Common myeloid progenitor, CD34-positive (primary cell): ENCODE measurements at regions not wholly inside any gene's neighbourhood (a gene's known extent, or its start where the extent isn't known, plus 50 kb on each side); places are given as distances from the start of the nearest gene placed in this dataset.

Experiments
- CTCF ChIA-PET: fragments of 350-600 bp; sonication (Branson Sonifier 250); formaldehyde crosslinking; loops from one replicate; lab custom pipeline; 2021; ENCODE audit warnings: antibody characterized with exemption; lab: Charles Lee
- POLR2A ChIA-PET: fragments of 350-600 bp; sonication (Branson Sonifier 250); formaldehyde crosslinking; loops from one replicate; lab custom pipeline; 2021; ENCODE audit warnings: antibody characterized with exemption; lab: Charles Lee
- DNase-seq, 3 donors: peaks; one replicate each; pipeline versions ENCODE4 v3.0.0 to v3.0.0-alpha.2; 2013
- H3K27ac ChIP-seq, 2 experiments: 1 replicate in 1 of 2; 2 replicates in 1 of 2; pipeline ENCODE4 v1.7.0; 2013; ENCODE audit warnings: inconsistent platforms in 2 of 2, low read length in 2 of 2, mild to moderate bottlenecking in 2 of 2, low read depth in 1 of 2, moderate library complexity in 1 of 2; ENCODE audit not compliant: severe bottlenecking in 2 of 2, insufficient read depth in 1 of 2, poor library complexity in 1 of 2
- H3K27me3 ChIP-seq, 5 experiments: replicated peaks in 2 of 5; 1 replicate in 3 of 5; 2 replicates in 2 of 5; pipeline versions ENCODE4 v1.6.1 to v1.7.0; 2013; ENCODE audit warnings: low read length in 4 of 5, mild to moderate bottlenecking in 2 of 5, moderate library complexity in 2 of 5, inconsistent platforms in 1 of 5; ENCODE audit not compliant: insufficient read depth in 5 of 5, control insufficient read depth in 4 of 5
- H3K36me3 ChIP-seq, 4 experiments: 1 replicate in 2 of 4; 2 replicates in 2 of 4; pipeline versions ENCODE4 v1.6.1 to v1.7.0; 2013; ENCODE audit warnings: low read length in 3 of 4, control low read depth in 1 of 4, mild to moderate bottlenecking in 1 of 4; ENCODE audit not compliant: control insufficient read depth in 4 of 4, insufficient read depth in 4 of 4
- H3K4me1 ChIP-seq, 4 experiments: 1 replicate in 3 of 4; 2 replicates in 1 of 4; pipeline versions ENCODE4 v1.6.1 to v1.7.1; 2013; ENCODE audit warnings: low read length in 3 of 4, mild to moderate bottlenecking in 3 of 4, control low read depth in 1 of 4, inconsistent platforms in 1 of 4, moderate library complexity in 1 of 4; ENCODE audit not compliant: control insufficient read depth in 4 of 4, insufficient read depth in 4 of 4; ENCODE audit errors: control extremely low read depth in 1 of 4
- H3K4me3 ChIP-seq, 7 experiments: 1 replicate in 4 of 7; 2 replicates in 3 of 7; pipeline versions ENCODE4 v1.5.1 to v1.7.0; 2013; ENCODE audit warnings: mild to moderate bottlenecking in 7 of 7, low read length in 6 of 7, moderate library complexity in 6 of 7, inconsistent platforms in 2 of 7, low read depth in 2 of 7, control low read depth in 1 of 7; ENCODE audit not compliant: insufficient read depth in 4 of 7, control insufficient read depth in 1 of 7; ENCODE audit errors: extremely low read depth in 1 of 7
- H3K9me3 ChIP-seq, 5 experiments: 1 replicate in 4 of 5; 2 replicates in 1 of 5; pipeline versions ENCODE4 v1.6.1 to v1.7.1; 2013; ENCODE audit warnings: low read length in 4 of 5, mild to moderate bottlenecking in 2 of 5, inconsistent platforms in 1 of 5, low read depth in 1 of 5, moderate library complexity in 1 of 5; ENCODE audit not compliant: control insufficient read depth in 4 of 5, insufficient read depth in 2 of 5; ENCODE audit errors: control extremely low read depth in 1 of 5
- WGBS: methylation state at CpG from one replicate; pipeline ENCODE4 v1.1.5; 2013; ENCODE audit not compliant: insufficient coverage; 5-methylcytosine and 5-hydroxymethylcytosine counted together

- H3K27me3 ChIP-seq = peaks cover 0 to 8% (median 2%) of the 10 kb centered on the region in 5 experiments
- peaks cover 0 to 3% (median 0%) of the 10 kb centered on the region in 5 experiments for H3K9me3 ChIP-seq
- DNase-seq = no peak
- H3K27ac ChIP-seq = no peak overlapping the region
- no peak overlapping the region for H3K4me3 ChIP-seq
- H3K4me1 ChIP-seq = no peaks in the 10 kb centered on the region
- WGBS = 96% methylated on average over 8 of the region's 8 CpGs
- ChIA-PET CTCF (no interaction called here), POLR2A (no interaction called here)
- H3K36me3 ChIP-seq = no peaks in the 10 kb centered on the region
These were observed 119.5 kb upstream of the SNTG2 start for GRCh38 chr2:831225-831536.

- DNase-seq = no peak
- ChIA-PET POLR2A (no interaction called here), CTCF (no interaction called here)
- H3K4me3 ChIP-seq = no peak overlapping the region
- no peaks in the 10 kb centered on the region for H3K4me1 ChIP-seq
- H3K27me3 ChIP-seq = peaks cover 0 to 8% (median 2%) of the 10 kb centered on the region in 5 experiments
- peaks cover 0 to 3% (median 0%) of the 10 kb centered on the region in 5 experiments for H3K9me3 ChIP-seq
- 86% methylated on average over 9 of the region's 10 CpGs for WGBS
- H3K36me3 ChIP-seq = no peaks in the 10 kb centered on the region
- H3K27ac ChIP-seq = no peak overlapping the region
These were observed 120.0 kb upstream of the SNTG2 start for GRCh38 chr2:830419-831224.

- H3K4me3 ChIP-seq = no peak overlapping the region
- 99% methylated on average over 6 of the region's 6 CpGs for WGBS
These were observed 121.6 kb upstream of the SNTG2 start for GRCh38 chr2:829047-829446.

GRCh38 chr2:824954-825353, 125.7 kb upstream of the SNTG2 start:
- DNase-seq = no peak
- Histone ChIP-seq H3K4me1 (no peaks in the 10 kb centered on the region), H3K9me3 (peaks cover 0 to 3% (median 0%) of the 10 kb centered on the region in 5 experiments), H3K27ac (no peak overlapping the region), H3K36me3 (no peaks in the 10 kb centered on the region), H3K4me3 (no peak overlapping the region), H3K27me3 (peaks cover 0 to 2% (median 0%) of the 10 kb centered on the region in 5 experiments)
- ChIA-PET CTCF (no interaction called here), POLR2A (no interaction called here)
- WGBS = 90% methylated on average over 8 of the region's 8 CpGs

More at GRCh38 chr2:829047-829446, 121.6 kb upstream of the SNTG2 start:
- CTCF ChIA-PET = no interaction called here
- Histone ChIP-seq H3K9me3 (peaks cover 0 to 3% (median 0%) of the 10 kb centered on the region in 5 experiments), H3K27me3 (peaks cover 0 to 5% (median 0%) of the 10 kb centered on the region in 5 experiments), H3K4me1 (no peaks in the 10 kb centered on the region), H3K27ac (no peak overlapping the region), H3K36me3 (no peaks in the 10 kb centered on the region)
- POLR2A ChIA-PET = interaction anchor here (0.7 kb wide), 1 partner anchor 796 kb away, joined by 4 read pairs; no protein-coding TSS in a partner anchor
- no peak for DNase-seq

- no peak for DNase-seq
- Histone ChIP-seq H3K4me3 (no peak overlapping the region), H3K27me3 (peaks cover 0 to 2% (median 0%) of the 10 kb centered on the region in 5 experiments), H3K27ac (no peak overlapping the region), H3K36me3 (no peaks in the 10 kb centered on the region), H3K4me1 (no peaks in the 10 kb centered on the region), H3K9me3 (peaks cover 0 to 3% (median 0%) of the 10 kb centered on the region in 5 experiments)
- ChIA-PET POLR2A (no interaction called here), CTCF (no interaction called here)
- 94% methylated on average over 10 of the region's 10 CpGs for WGBS
These were observed 126.1 kb upstream of the SNTG2 start for GRCh38 chr2:824524-824923.

GRCh38 chr2:821546-821945, 129.1 kb upstream of the SNTG2 start:
- ChIA-PET POLR2A (no interaction called here), CTCF (no interaction called here)
- Histone ChIP-seq H3K27me3 (peaks cover 0 to 1% (median 0%) of the 10 kb centered on the region in 5 experiments), H3K27ac (no peak overlapping the region), H3K9me3 (no peaks in the 10 kb centered on the region), H3K4me3 (no peak overlapping the region), H3K4me1 (no peaks in the 10 kb centered on the region), H3K36me3 (no peaks in the 10 kb centered on the region)
- DNase-seq = no peak
- WGBS = 94% methylated on average over 19 of the region's 19 CpGs

GRCh38 chr2:819601-820000, 131.0 kb upstream of the SNTG2 start:
- ChIA-PET CTCF (no interaction called here), POLR2A (no interaction called here)
- DNase-seq = no peak
- Histone ChIP-seq H3K4me3 (no peak overlapping the region), H3K4me1 (no peaks in the 10 kb centered on the region), H3K27me3 (peaks cover 0 to 1% (median 0%) of the 10 kb centered on the region in 5 experiments), H3K27ac (no peak overlapping the region), H3K36me3 (no peaks in the 10 kb centered on the region), H3K9me3 (no peaks in the 10 kb centered on the region)
- WGBS = 100% methylated on average over 7 of the region's 7 CpGs
